Right ventricle myocardium superior (tissue), 1 donor: ENCODE measurements at regions not wholly inside any gene's neighbourhood (a gene's known extent, or its start where the extent isn't known, plus 50 kb on each side); places are given as distances from the start of the nearest gene placed in this dataset.
A peak's percentile ranks its signal among the peaks of the same experiment; 100 is the strongest.
"Not testable (repeated sequence)": the region's sequence is repeated elsewhere in the genome, so short reads cannot be mapped to it uniquely, and the experiment has no call there.

Experiments used
- ATAC-seq: fragments of 200-7000 bp; cut with Tn5 transposase; one replicate; pipeline ENCODE4 v1.9.1; 2020; ENCODE audit warnings: mild to moderate bottlenecking; ENCODE audit not compliant: poor library complexity
- DNase-seq: peaks from one replicate; pipeline ENCODE4 v3.0.0-alpha.2; 2020
- intact Hi-C: fragments of 100-400 bp; cut with DNase I; formaldehyde crosslinking; loops from one replicate; pipeline ENCODE4 v1.11.2; 2022
- donor health status: DM: no; HTN: yes; CAD: no; lungs with severe emphysema.

GRCh38 chr3:144593881-144594280 is 622.3 kb downstream of the DIPK2A start:
- intact Hi-C loops = no loop called here
- DNase-seq (no peak), ATAC-seq (no peak)

- ATAC-seq, DNase-seq: not testable (repeated sequence)
Observed at GRCh38 chr3:144620236-144620635, 648.6 kb downstream of the DIPK2A start.

GRCh38 chr3:144622845-144623244 is 651.2 kb downstream of the DIPK2A start:
- intact Hi-C loops = no loop called here
- DNase-seq = no peak
- no peak for ATAC-seq

More at GRCh38 chr3:144620236-144620635, 648.6 kb downstream of the DIPK2A start:
- intact Hi-C loops = not testable (repeated sequence)

GRCh38 chr3:144624656-144625055 is 653.0 kb downstream of the DIPK2A start:
- ATAC-seq (no peak), DNase-seq (no peak)
- intact Hi-C loops = no loop called here

- no peak for DNase-seq
- intact Hi-C loops = no loop called here
- ATAC-seq = no peak
Observed at GRCh38 chr3:144626835-144627234, 655.2 kb downstream of the DIPK2A start.

- intact Hi-C loops = no loop called here
- DNase-seq = no peak
- ATAC-seq = no peak
Observed at GRCh38 chr3:144629381-144629780, 657.8 kb downstream of the DIPK2A start.

- no peak for DNase-seq
- intact Hi-C loops = no loop called here
- no peak for ATAC-seq
Observed at GRCh38 chr3:144636833-144637232, 665.2 kb downstream of the DIPK2A start.

- no peak for DNase-seq
- no peak for ATAC-seq
- intact Hi-C loops = no loop called here
Observed at GRCh38 chr3:144638009-144638408, 666.4 kb downstream of the DIPK2A start.

GRCh38 chr3:144643771-144644198 is 672.2 kb downstream of the DIPK2A start:
- DNase-seq (no peak), ATAC-seq (no peak)
- intact Hi-C loops = no loop called here

- ATAC-seq (no peak), DNase-seq (no peak)
- intact Hi-C loops = no loop called here
Observed at GRCh38 chr3:144645300-144645699, 673.7 kb downstream of the DIPK2A start.

- ATAC-seq (no peak), DNase-seq (no peak)
- intact Hi-C loops = no loop called here
Observed at GRCh38 chr3:144650380-144650779, 678.8 kb downstream of the DIPK2A start.

- intact Hi-C loops = no loop called here
- ATAC-seq (no peak), DNase-seq (no peak)
Observed at GRCh38 chr3:144652573-144652972, 681.0 kb downstream of the DIPK2A start.

GRCh38 chr3:144655423-144655822 is 683.8 kb downstream of the DIPK2A start:
- intact Hi-C loops = no loop called here
- no peak for DNase-seq
- no peak for ATAC-seq

GRCh38 chr3:144660186-144660585 is 688.6 kb downstream of the DIPK2A start:
- intact Hi-C loops = no loop called here
- DNase-seq (no peak), ATAC-seq (peak; percentile 46)

GRCh38 chr3:144662729-144663128 is 691.1 kb downstream of the DIPK2A start:
- DNase-seq (no peak), ATAC-seq (no peak)
- intact Hi-C loops = no loop called here

GRCh38 chr3:144663456-144664436 is 692.1 kb downstream of the DIPK2A start:
- intact Hi-C loops = no loop called here
- DNase-seq (no peak), ATAC-seq (no peak)

- intact Hi-C loops = no loop called here
- DNase-seq (no peak), ATAC-seq (no peak)
Observed at GRCh38 chr3:144665567-144666053, 694.0 kb downstream of the DIPK2A start.

GRCh38 chr3:144670571-144670970 is 698.9 kb downstream of the DIPK2A start:
- DNase-seq (no peak), ATAC-seq (no peak)
- intact Hi-C loops = no loop called here

- no peak for ATAC-seq
Observed at GRCh38 chr3:144677103-144677502, 705.5 kb downstream of the DIPK2A start.

GRCh38 chr3:144683065-144683464 is 711.4 kb downstream of the DIPK2A start:
- intact Hi-C loops = no loop called here
- DNase-seq (no peak), ATAC-seq (no peak)

More at GRCh38 chr3:144677103-144677502, 705.5 kb downstream of the DIPK2A start:
- intact Hi-C loops = no loop called here
- DNase-seq = no peak
